ENCODE measurements at regions not wholly inside any gene's neighbourhood (a gene's known extent, or its start where the extent isn't known, plus 50 kb on each side); places are given as distances from the start of the nearest gene placed in this dataset.

DNA sequence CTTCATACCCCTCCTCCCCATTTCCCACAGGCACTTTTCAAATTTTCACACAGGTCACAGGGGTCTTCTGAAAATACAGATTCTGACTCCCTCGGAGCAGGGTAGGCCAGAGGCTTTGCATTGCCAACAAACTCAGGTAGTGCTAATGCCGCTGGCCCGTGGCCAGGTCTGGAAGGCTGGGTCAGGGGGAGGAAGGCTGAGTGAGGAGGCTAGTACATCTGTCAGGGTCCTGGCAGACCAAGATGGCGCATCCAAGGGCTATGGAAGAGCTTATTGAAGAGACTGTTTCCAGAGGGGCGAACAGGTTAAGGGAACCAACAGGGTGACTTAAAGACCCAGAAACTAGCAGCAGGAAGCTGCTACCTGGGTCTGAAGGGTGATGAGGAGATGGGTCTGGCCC lies 336.7 kb upstream of the ID2 start:
- no peaks in the 10 kb centered on the region for H4K20me1 ChIP-seq (ENCODE audit: insufficient read depth)
- no peaks in the 10 kb centered on the region for H3K27me3 ChIP-seq (ENCODE audit: insufficient read depth, low read depth, low read length)
- no peak overlapping the region for H3K9ac ChIP-seq (ENCODE audit: low read length)
- H3K4me3 ChIP-seq (ENCODE audit: low read length), result no peak overlapping the region
- H2AFZ ChIP-seq (ENCODE audit: low read depth, low read length), result no peak overlapping the region
- no peaks in the 10 kb centered on the region for H3K36me3 ChIP-seq (ENCODE audit: insufficient read depth, low read length)
- H3K9me3 ChIP-seq (ENCODE audit: low read length), result no peaks in the 10 kb centered on the region
- H3K4me2 ChIP-seq (ENCODE audit: low read length), result no peak overlapping the region
- no peak for TF ChIP-seq RAD21 (conservative IDR thresholded peaks at IDR 0.05)
- TF ChIP-seq TAF1 (IDR thresholded peaks at IDR 0.05; ENCODE audit: low read depth), result no peak
- TF ChIP-seq POLR2AphosphoS5 (IDR thresholded peaks at IDR 0.05), result no peak
- no peak for TF ChIP-seq EP300 (conservative IDR thresholded peaks at IDR 0.05; ENCODE audit: poor library complexity, severe bottlenecking)
- TF ChIP-seq SMC3 (conservative IDR thresholded peaks at IDR 0.05; ENCODE audit: poor library complexity), result no peak
- TF ChIP-seq, protein P1, sequence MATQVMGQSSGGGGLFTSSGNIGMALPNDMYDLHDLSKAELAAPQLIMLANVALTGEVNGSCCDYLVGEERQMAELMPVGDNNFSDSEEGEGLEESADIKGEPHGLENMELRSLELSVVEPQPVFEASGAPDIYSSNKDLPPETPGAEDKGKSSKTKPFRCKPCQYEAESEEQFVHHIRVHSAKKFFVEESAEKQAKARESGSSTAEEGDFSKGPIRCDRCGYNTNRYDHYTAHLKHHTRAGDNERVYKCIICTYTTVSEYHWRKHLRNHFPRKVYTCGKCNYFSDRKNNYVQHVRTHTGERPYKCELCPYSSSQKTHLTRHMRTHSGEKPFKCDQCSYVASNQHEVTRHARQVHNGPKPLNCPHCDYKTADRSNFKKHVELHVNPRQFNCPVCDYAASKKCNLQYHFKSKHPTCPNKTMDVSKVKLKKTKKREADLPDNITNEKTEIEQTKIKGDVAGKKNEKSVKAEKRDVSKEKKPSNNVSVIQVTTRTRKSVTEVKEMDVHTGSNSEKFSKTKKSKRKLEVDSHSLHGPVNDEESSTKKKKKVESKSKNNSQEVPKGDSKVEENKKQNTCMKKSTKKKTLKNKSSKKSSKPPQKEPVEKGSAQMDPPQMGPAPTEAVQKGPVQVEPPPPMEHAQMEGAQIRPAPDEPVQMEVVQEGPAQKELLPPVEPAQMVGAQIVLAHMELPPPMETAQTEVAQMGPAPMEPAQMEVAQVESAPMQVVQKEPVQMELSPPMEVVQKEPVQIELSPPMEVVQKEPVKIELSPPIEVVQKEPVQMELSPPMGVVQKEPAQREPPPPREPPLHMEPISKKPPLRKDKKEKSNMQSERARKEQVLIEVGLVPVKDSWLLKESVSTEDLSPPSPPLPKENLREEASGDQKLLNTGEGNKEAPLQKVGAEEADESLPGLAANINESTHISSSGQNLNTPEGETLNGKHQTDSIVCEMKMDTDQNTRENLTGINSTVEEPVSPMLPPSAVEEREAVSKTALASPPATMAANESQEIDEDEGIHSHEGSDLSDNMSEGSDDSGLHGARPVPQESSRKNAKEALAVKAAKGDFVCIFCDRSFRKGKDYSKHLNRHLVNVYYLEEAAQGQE (IDR thresholded peaks at IDR 0.05; ENCODE audit: borderline replicate concordance), result no peak
- TF ChIP-seq EZH2 (IDR thresholded peaks at IDR 0.05; ENCODE audit: borderline replicate concordance, insufficient read depth, low read length, poor library complexity, severe bottlenecking), result no peak
- TF ChIP-seq MXI1 (conservative IDR thresholded peaks at IDR 0.05; ENCODE audit: poor library complexity, severe bottlenecking), result no peak
- TF ChIP-seq, protein P2, sequence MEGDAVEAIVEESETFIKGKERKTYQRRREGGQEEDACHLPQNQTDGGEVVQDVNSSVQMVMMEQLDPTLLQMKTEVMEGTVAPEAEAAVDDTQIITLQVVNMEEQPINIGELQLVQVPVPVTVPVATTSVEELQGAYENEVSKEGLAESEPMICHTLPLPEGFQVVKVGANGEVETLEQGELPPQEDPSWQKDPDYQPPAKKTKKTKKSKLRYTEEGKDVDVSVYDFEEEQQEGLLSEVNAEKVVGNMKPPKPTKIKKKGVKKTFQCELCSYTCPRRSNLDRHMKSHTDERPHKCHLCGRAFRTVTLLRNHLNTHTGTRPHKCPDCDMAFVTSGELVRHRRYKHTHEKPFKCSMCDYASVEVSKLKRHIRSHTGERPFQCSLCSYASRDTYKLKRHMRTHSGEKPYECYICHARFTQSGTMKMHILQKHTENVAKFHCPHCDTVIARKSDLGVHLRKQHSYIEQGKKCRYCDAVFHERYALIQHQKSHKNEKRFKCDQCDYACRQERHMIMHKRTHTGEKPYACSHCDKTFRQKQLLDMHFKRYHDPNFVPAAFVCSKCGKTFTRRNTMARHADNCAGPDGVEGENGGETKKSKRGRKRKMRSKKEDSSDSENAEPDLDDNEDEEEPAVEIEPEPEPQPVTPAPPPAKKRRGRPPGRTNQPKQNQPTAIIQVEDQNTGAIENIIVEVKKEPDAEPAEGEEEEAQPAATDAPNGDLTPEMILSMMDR (IDR thresholded peaks at IDR 0.05; ENCODE audit: poor library complexity, severe bottlenecking), result no peak
- H3F3A ChIP-seq (ENCODE audit: insufficient read depth, low read length, poor library complexity, severe bottlenecking), result no peaks in the 10 kb centered on the region
- no peaks in the 10 kb centered on the region for H3K9me2 ChIP-seq (ENCODE audit: insufficient read depth, low read length)
- no peak overlapping the region for H3K27ac ChIP-seq (ENCODE audit: low read length)
- no peaks in the 10 kb centered on the region for H3K79me2 ChIP-seq (replicated peaks; ENCODE audit: insufficient read depth, low read length)

DNA sequence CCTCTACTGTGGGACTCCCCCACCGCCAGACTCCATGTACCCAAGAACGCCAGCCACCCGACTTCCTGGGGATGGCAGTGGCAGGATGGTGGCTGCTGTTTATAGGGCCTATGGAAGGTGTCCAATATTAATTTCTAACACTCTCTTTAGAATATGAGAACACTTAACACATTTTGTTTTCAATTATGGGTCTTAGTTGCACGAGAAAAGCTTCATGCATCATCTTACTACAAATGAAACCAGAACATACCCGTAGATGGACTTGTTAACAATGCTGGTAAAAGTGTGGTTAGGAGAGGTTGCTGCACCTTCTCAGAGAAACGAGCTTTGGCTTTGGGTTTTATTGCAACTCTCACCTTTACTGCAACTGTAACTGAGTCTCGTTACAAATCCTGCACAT lies 335.6 kb upstream of the ID2 start:
- Histone ChIP-seq H3K9me3 (ENCODE audit: low read length) (no peaks in the 10 kb centered on the region), H3K9ac (ENCODE audit: low read length) (no peak overlapping the region), H3K79me2 (replicated peaks; ENCODE audit: insufficient read depth, low read length) (no peaks in the 10 kb centered on the region), H4K20me1 (ENCODE audit: insufficient read depth) (no peaks in the 10 kb centered on the region), H3K4me2 (ENCODE audit: low read length) (no peak overlapping the region), H3K27ac (ENCODE audit: low read length) (no peak overlapping the region), H3K27me3 (ENCODE audit: insufficient read depth, low read depth, low read length) (no peaks in the 10 kb centered on the region), H2AFZ (ENCODE audit: low read depth, low read length) (no peak overlapping the region), H3K36me3 (ENCODE audit: insufficient read depth, low read length) (no peaks in the 10 kb centered on the region), H3K9me2 (ENCODE audit: insufficient read depth, low read length) (no peaks in the 10 kb centered on the region), H3K4me3 (ENCODE audit: low read length) (no peak overlapping the region), H3F3A (ENCODE audit: insufficient read depth, low read length, poor library complexity, severe bottlenecking) (no peaks in the 10 kb centered on the region)
- TF ChIP-seq, protein P1 (IDR thresholded peaks at IDR 0.05; ENCODE audit: borderline replicate concordance), result no peak
- TF ChIP-seq RAD21 (conservative IDR thresholded peaks at IDR 0.05) (no peak), EP300 (conservative IDR thresholded peaks at IDR 0.05; ENCODE audit: poor library complexity, severe bottlenecking) (no peak), SMC3 (conservative IDR thresholded peaks at IDR 0.05; ENCODE audit: poor library complexity) (no peak), MXI1 (conservative IDR thresholded peaks at IDR 0.05; ENCODE audit: poor library complexity, severe bottlenecking) (no peak), POLR2AphosphoS5 (IDR thresholded peaks at IDR 0.05) (no peak), TAF1 (IDR thresholded peaks at IDR 0.05; ENCODE audit: low read depth) (no peak), EZH2 (IDR thresholded peaks at IDR 0.05; ENCODE audit: borderline replicate concordance, insufficient read depth, low read length, poor library complexity, severe bottlenecking) (no peak)
- TF ChIP-seq, protein P2 (IDR thresholded peaks at IDR 0.05; ENCODE audit: poor library complexity, severe bottlenecking), result no peak

All from neural cell (in vitro differentiated cells).